H1 (cell line): ENCODE measurements at regions not wholly inside any gene's neighbourhood (a gene's known extent, or its start where the extent isn't known, plus 50 kb on each side); places are given as distances from the start of the nearest gene placed in this dataset.

ENCODE experiments used
- CTCF ChIA-PET: fragments of 300-600 bp; sonication (Branson Sonifier 250); formaldehyde crosslinking; loops from one replicate; lab custom pipeline; 2021; ENCODE audit not compliant: partially characterized antibody; lab: Charles Lee
- POLR2A ChIA-PET: fragments of 300-600 bp; sonication (Branson Sonifier 250); formaldehyde crosslinking; loops from one replicate; lab custom pipeline; 2021; ENCODE audit warnings: inconsistent platforms; ENCODE audit not compliant: partially characterized antibody; lab: Charles Lee
- DNase-seq, 2 experiments: peaks; one replicate each; pipeline versions ENCODE4 v3.0.0 to v3.0.0-alpha.2; 2010 to 2022; ENCODE audit warnings: low spot score in 2 of 2, low read depth in 1 of 2, mixed read lengths in 1 of 2
- FAIRE-seq: peaks from 2 replicates; lab custom pipeline; 2011; peaks lifted over from hg19 to GRCh38; lab: Jason Lieb, UNC
- H2AFZ ChIP-seq: 2 replicates; pipeline ENCODE4 v1.8.1; 2012; ENCODE audit warnings: low read length, inconsistent platforms
- H2AK5ac ChIP-seq: 2 replicates; pipeline ENCODE4 v1.6.1; 2013; ENCODE audit warnings: low read depth, low read length
- H2BK120ac ChIP-seq: replicated peaks from 2 replicates; pipeline ENCODE3; 2013; ENCODE audit warnings: low read depth, low read length, inconsistent platforms
- H2BK12ac ChIP-seq: 2 replicates; pipeline ENCODE4 v1.6.1; 2013; ENCODE audit warnings: low read depth, low read length
- H2BK15ac ChIP-seq: 2 replicates; pipeline ENCODE4 v1.6.1; 2013; ENCODE audit warnings: low read length
- H2BK20ac ChIP-seq: 2 replicates; pipeline ENCODE4 v1.6.1; 2013; ENCODE audit warnings: low read length
- H2BK5ac ChIP-seq: 2 replicates; pipeline ENCODE4 v1.6.1; 2013; ENCODE audit warnings: low read depth, low read length
- H3K14ac ChIP-seq: 2 replicates; pipeline ENCODE4 v1.6.1; 2013; ENCODE audit warnings: inconsistent platforms; ENCODE audit not compliant: insufficient read length
- H3K18ac ChIP-seq: 2 replicates; pipeline ENCODE4 v1.6.1; 2013; ENCODE audit warnings: low read length; ENCODE audit errors: extremely low read depth
- H3K23ac ChIP-seq: 2 replicates; pipeline ENCODE4 v1.6.1; 2013; ENCODE audit warnings: inconsistent platforms; ENCODE audit not compliant: insufficient read length
- H3K23me2 ChIP-seq: 2 replicates; pipeline ENCODE4 v1.6.1; 2013; ENCODE audit warnings: low read depth, low read length
- H3K27ac ChIP-seq: 2 replicates; pipeline ENCODE4 v1.6.1; 2011; ENCODE audit warnings: low read depth, low read length, inconsistent platforms
- H3K27me3 ChIP-seq, 4 experiments: replicated peaks in 1 of 4; 1 replicate in 1 of 4; 2 replicates in 3 of 4; pipeline versions ENCODE4 v1.6.1 to v1.8.1; 2011 to 2013; ENCODE audit warnings: low read length in 3 of 4, mild to moderate bottlenecking in 3 of 4, inconsistent platforms in 2 of 4, mixed read lengths in 2 of 4, moderate library complexity in 1 of 4; ENCODE audit not compliant: control insufficient read depth in 3 of 4, insufficient read depth in 3 of 4; ENCODE audit errors: extremely low read depth in 1 of 4
- H3K36me3 ChIP-seq, 4 experiments: 2 replicates each; pipeline versions ENCODE4 v1.6.1 to v1.8.1; 2011 to 2013; ENCODE audit warnings: mild to moderate bottlenecking in 4 of 4, low read length in 3 of 4, moderate library complexity in 2 of 4, control low read depth in 1 of 4, inconsistent platforms in 1 of 4; ENCODE audit not compliant: insufficient read depth in 4 of 4, control insufficient read depth in 2 of 4
- H3K4ac ChIP-seq: replicated peaks from 2 replicates; pipeline ENCODE3; 2013; ENCODE audit warnings: low read length, low read depth, mixed read lengths, inconsistent platforms; ENCODE audit not compliant: insufficient read length
- H3K4me1 ChIP-seq, 4 experiments: replicated peaks in 1 of 4; 1 replicate in 1 of 4; 2 replicates in 3 of 4; pipeline versions ENCODE4 v1.6.1 to v1.8.1; 2011 to 2013; ENCODE audit warnings: low read length in 3 of 4, inconsistent platforms in 2 of 4, mixed read lengths in 1 of 4; ENCODE audit not compliant: insufficient read depth in 4 of 4, control insufficient read depth in 3 of 4
- H3K4me2 ChIP-seq, 2 experiments: 2 replicates each; pipeline versions ENCODE4 v1.6.1 to v1.8.1; 2011 to 2013; ENCODE audit warnings: low read depth in 2 of 2, low read length in 2 of 2, control low read depth in 1 of 2, inconsistent platforms in 1 of 2, mild to moderate bottlenecking in 1 of 2; ENCODE audit not compliant: insufficient read depth in 1 of 2
- H3K4me3 ChIP-seq, 4 experiments: fragments of 200-600, 300-600 bp in 1 of 4; sonication (generic), shearing (Covaris generic), sonication (Bioruptor Twin) in 1 of 4; 2 replicates each; pipeline versions ENCODE4 v1.5.1 to v1.8.1; 2011 to 2016; ENCODE audit warnings: low read length in 4 of 4, low read depth in 3 of 4, control low read depth in 2 of 4, inconsistent platforms in 2 of 4, mild to moderate bottlenecking in 2 of 4, mixed read lengths in 1 of 4, moderate library complexity in 1 of 4; ENCODE audit not compliant: insufficient read depth in 2 of 4; ENCODE audit errors: extremely low read depth in 1 of 4
- H3K56ac ChIP-seq: replicated peaks from 2 replicates; pipeline ENCODE3; 2013; ENCODE audit warnings: low read depth, mild to moderate bottlenecking, mixed read lengths, low read length, inconsistent platforms; ENCODE audit not compliant: insufficient read length
- H3K79me1 ChIP-seq: 2 replicates; pipeline ENCODE4 v1.6.1; 2013; ENCODE audit warnings: low read depth, low read length, control low read depth
- H3K79me2 ChIP-seq, 2 experiments: 2 replicates each; pipeline versions ENCODE4 v1.6.1 to v1.8.1; 2012 to 2013; ENCODE audit warnings: low read length in 2 of 2, mild to moderate bottlenecking in 2 of 2, inconsistent platforms in 1 of 2; ENCODE audit not compliant: insufficient read depth in 2 of 2, control insufficient read depth in 1 of 2
- H3K9ac ChIP-seq, 4 experiments: replicated peaks in 1 of 4; 1 replicate in 1 of 4; 2 replicates in 3 of 4; pipeline versions ENCODE4 v1.6.1 to v1.8.1; 2011 to 2013; ENCODE audit warnings: low read depth in 3 of 4, low read length in 3 of 4, control low read depth in 2 of 4, mild to moderate bottlenecking in 2 of 4, moderate library complexity in 2 of 4, inconsistent platforms in 1 of 4; ENCODE audit errors: extremely low read depth in 1 of 4
- H3K9me3 ChIP-seq, 2 experiments: 2 replicates each; pipeline versions ENCODE4 v1.6.1 to v1.8.1; 2012 to 2013; ENCODE audit warnings: mild to moderate bottlenecking in 2 of 2, moderate library complexity in 2 of 2, control low read depth in 1 of 2, inconsistent platforms in 1 of 2, low read depth in 1 of 2, low read length in 1 of 2, mixed read lengths in 1 of 2; ENCODE audit not compliant: insufficient read depth in 2 of 2
- H4K20me1 ChIP-seq, 2 experiments: replicated peaks in 1 of 2; 2 replicates each; pipeline versions ENCODE3 to v1.8.1; 2011 to 2013; ENCODE audit warnings: inconsistent platforms in 2 of 2, low read length in 2 of 2, mild to moderate bottlenecking in 1 of 2; ENCODE audit not compliant: insufficient read depth in 2 of 2, control insufficient read depth in 1 of 2
- H4K5ac ChIP-seq: 2 replicates; pipeline ENCODE4 v1.6.1; 2013; ENCODE audit warnings: low read length, low read depth, mixed read lengths, inconsistent platforms; ENCODE audit not compliant: insufficient read length
- H4K8ac ChIP-seq: 2 replicates; pipeline ENCODE4 v1.8.0; 2013; ENCODE audit warnings: mild to moderate bottlenecking, moderate library complexity, low read length, inconsistent platforms; ENCODE audit not compliant: insufficient read depth; ENCODE audit errors: extremely low read depth
- H4K91ac ChIP-seq: replicated peaks from 2 replicates; pipeline ENCODE3; 2013; ENCODE audit warnings: low read length, mixed read lengths, inconsistent platforms; ENCODE audit not compliant: insufficient read length
- ATF2 ChIP-seq: IDR thresholded peaks from 2 replicates; pipeline ENCODE4 v1.6.1; 2012; ENCODE audit warnings: low read length, inconsistent platforms
- EZH2 ChIP-seq: fragments of 200-600 bp; sonication (generic); IDR thresholded peaks from 2 replicates; pipeline ENCODE4 v1.7.1; 2012; ENCODE audit warnings: low read depth, mild to moderate bottlenecking, moderate library complexity, low read length, inconsistent platforms; ENCODE audit not compliant: severe bottlenecking
- GABPA ChIP-seq: IDR thresholded peaks from 2 replicates; pipeline ENCODE4 v1.6.1; 2011; ENCODE audit warnings: mild to moderate bottlenecking, low read length, moderate library complexity, borderline replicate concordance; ENCODE audit not compliant: insufficient read depth
- HDAC2 ChIP-seq, 2 experiments: fragments of 300-600 bp in 1 of 2; sonication (generic) in 1 of 2; IDR thresholded peaks; 2 replicates each; pipeline ENCODE4 v1.6.1; 2011 to 2012; ENCODE audit warnings: low read depth in 2 of 2, low read length in 2 of 2, mild to moderate bottlenecking in 2 of 2, moderate library complexity in 2 of 2, borderline replicate concordance in 1 of 2, inconsistent platforms in 1 of 2
- HDAC6 ChIP-seq: IDR thresholded peaks from one replicate; pipeline ENCODE4 v1.7.1; 2012; ENCODE audit warnings: low read depth, mild to moderate bottlenecking, inconsistent platforms, low read length, moderate library complexity
- JUN ChIP-seq: IDR thresholded peaks from 2 replicates; pipeline ENCODE4 v1.6.1; 2011; ENCODE audit warnings: low read depth, mild to moderate bottlenecking, improper control_type of control experiment, low read length
- KDM4A ChIP-seq: IDR thresholded peaks from one replicate; pipeline ENCODE4 v1.7.1; 2012; ENCODE audit warnings: low read depth, mild to moderate bottlenecking, moderate library complexity, low read length, inconsistent platforms; ENCODE audit not compliant: severe bottlenecking
- PHF8 ChIP-seq: fragments of 200-600 bp; sonication (generic); conservative IDR thresholded peaks from 2 replicates; pipeline ENCODE4 v1.7.1; 2012; ENCODE audit warnings: low read depth, mild to moderate bottlenecking, inconsistent platforms, low read length, moderate library complexity
- SRF ChIP-seq: IDR thresholded peaks from 2 replicates; pipeline ENCODE4 v1.6.1; 2011; ENCODE audit warnings: mild to moderate bottlenecking, low read depth, low read length, moderate library complexity
- TAF1 ChIP-seq: IDR thresholded peaks from 2 replicates; pipeline ENCODE4 v1.6.1; 2011; ENCODE audit warnings: mild to moderate bottlenecking, low read depth, low read length
- TAF7 ChIP-seq: optimal IDR thresholded peaks from 2 replicates; pipeline ENCODE3; 2011; ENCODE audit warnings: low read depth, mild to moderate bottlenecking, inconsistent platforms, low read length, moderate library complexity, borderline replicate concordance
- ZNF274 ChIP-seq: IDR thresholded peaks from 2 replicates; pipeline ENCODE4 v1.7.0; 2012; ENCODE audit warnings: low read length, borderline replicate concordance; ENCODE audit errors: extremely low read depth
- WGBS, 2 experiments: shearing (Covaris generic) in 1 of 2; methylation state at CpG; one replicate each; pipeline versions ENCODE4 v1.1.6 to v1.1.7; 2013 to 2015; ENCODE audit warnings: low lambda C conversion rate in 2 of 2, mixed read lengths in 2 of 2, inconsistent platforms in 1 of 2, low coverage in 1 of 2, missing lambda C conversion rate in 1 of 2; ENCODE audit not compliant: insufficient replicate concordance in 2 of 2, insufficient coverage in 1 of 2, insufficient read length in 1 of 2; ENCODE audit errors: extremely low coverage in 1 of 2, missing lambda C conversion rate in 1 of 2; 5-methylcytosine and 5-hydroxymethylcytosine counted together

GRCh38 chr11:106309070-106309684 lies 231.7 kb downstream of the AASDHPPT start:
- Histone ChIP-seq H2BK12ac (no peak overlapping the region), H3K4ac (no peak overlapping the region), H3K56ac (no peak overlapping the region), H2BK20ac (no peak overlapping the region), H3K18ac (no peak overlapping the region), H4K20me1 (no peaks in the 10 kb centered on the region), H2AK5ac (no peak overlapping the region), H2BK15ac (no peak overlapping the region), H4K5ac (no peak overlapping the region), H4K91ac (no peak overlapping the region), H3K9ac (no peak overlapping the region), H3K79me1 (no peaks in the 10 kb centered on the region), H2AFZ (no peak overlapping the region), H3K27ac (no peak overlapping the region), H3K9me3 (no peaks in the 10 kb centered on the region), H3K4me3 (no peak overlapping the region), H3K23ac (no peak overlapping the region), H3K79me2 (no peaks in the 10 kb centered on the region), H3K14ac (no peak overlapping the region), H2BK5ac (no peak overlapping the region), H3K36me3 (no peaks in the 10 kb centered on the region), H3K23me2 (no peaks in the 10 kb centered on the region), H2BK120ac (no peak overlapping the region), H4K8ac (no peak overlapping the region), H3K27me3 (no peaks in the 10 kb centered on the region), H3K4me2 (no peak overlapping the region), H3K4me1 (no peaks in the 10 kb centered on the region)
- no peak for DNase-seq
- 94% methylated on average over 2 of the region's 2 CpGs; no CpG with 5 or more reads in 1 of the 2 experiments for WGBS, 2 experiments
- CTCF ChIA-PET, result no interaction called here
- POLR2A ChIA-PET, result no interaction called here
- FAIRE-seq, result no peak
- TF ChIP-seq ZNF274 (no peak), TAF1 (no peak), EZH2 (no peak), GABPA (no peak), TAF7 (no peak), HDAC6 (no peak), ATF2 (no peak), KDM4A (no peak), JUN (no peak), PHF8 (no peak), SRF (no peak), HDAC2 (IDR thresholded peaks at IDR 0.05; ENCODE audit: borderline replicate concordance in 1 of 2, low read depth in 2 of 2, low read length in 2 of 2) (no peak)
